ENCODE measurements at regions not wholly inside any gene's neighbourhood (a gene's known extent, or its start where the extent isn't known, plus 50 kb on each side); places are given as distances from the start of the nearest gene placed in this dataset.

DNA sequence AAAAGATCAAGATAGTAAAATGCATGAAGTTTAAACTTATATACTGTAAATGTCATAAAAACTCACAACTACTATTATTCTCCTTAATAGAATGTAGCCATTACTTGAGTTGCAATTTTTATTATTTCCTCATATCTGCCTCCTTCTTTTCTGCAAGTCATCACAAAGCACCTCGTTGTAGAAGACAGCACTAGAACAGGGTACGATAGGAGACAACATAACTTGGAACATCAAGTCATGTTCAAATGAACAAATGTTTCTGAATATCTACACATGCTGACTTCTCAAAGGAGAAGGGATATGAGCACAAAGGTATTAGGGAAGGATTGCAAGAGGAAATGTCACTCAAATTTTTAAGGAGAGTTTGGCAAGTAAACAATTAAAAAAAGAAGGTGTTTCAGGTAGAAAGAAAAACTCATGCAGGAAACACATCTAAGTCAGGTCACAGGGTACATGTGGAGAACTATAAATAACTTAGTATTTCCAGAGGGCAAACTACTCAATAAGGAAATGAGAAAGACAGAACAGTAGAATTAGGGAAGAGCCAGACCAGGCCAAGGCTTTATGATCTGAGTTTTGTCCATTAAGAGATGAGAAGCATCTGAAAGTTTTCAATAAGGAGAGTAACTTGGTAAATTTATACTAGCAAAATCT is 186.7 kb downstream of the CRPPA start:
- DNase-seq (ENCODE audit: low read depth): no peak
- no peak overlapping the region for H3K4me3 ChIP-seq (ENCODE audit: low read depth, low read length)
- TF ChIP-seq POLR2A (IDR thresholded peaks at IDR 0.05; ENCODE audit: extremely low read depth, insufficient read length) (no peak), MYC (IDR thresholded peaks at IDR 0.05; ENCODE audit: low read depth, low read length) (no peak)
- TF ChIP-seq, protein P1, sequence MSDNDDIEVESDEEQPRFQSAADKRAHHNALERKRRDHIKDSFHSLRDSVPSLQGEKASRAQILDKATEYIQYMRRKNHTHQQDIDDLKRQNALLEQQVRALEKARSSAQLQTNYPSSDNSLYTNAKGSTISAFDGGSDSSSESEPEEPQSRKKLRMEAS (IDR thresholded peaks at IDR 0.05; ENCODE audit: low read depth, low read length): no peak
- TF ChIP-seq, protein P2, sequence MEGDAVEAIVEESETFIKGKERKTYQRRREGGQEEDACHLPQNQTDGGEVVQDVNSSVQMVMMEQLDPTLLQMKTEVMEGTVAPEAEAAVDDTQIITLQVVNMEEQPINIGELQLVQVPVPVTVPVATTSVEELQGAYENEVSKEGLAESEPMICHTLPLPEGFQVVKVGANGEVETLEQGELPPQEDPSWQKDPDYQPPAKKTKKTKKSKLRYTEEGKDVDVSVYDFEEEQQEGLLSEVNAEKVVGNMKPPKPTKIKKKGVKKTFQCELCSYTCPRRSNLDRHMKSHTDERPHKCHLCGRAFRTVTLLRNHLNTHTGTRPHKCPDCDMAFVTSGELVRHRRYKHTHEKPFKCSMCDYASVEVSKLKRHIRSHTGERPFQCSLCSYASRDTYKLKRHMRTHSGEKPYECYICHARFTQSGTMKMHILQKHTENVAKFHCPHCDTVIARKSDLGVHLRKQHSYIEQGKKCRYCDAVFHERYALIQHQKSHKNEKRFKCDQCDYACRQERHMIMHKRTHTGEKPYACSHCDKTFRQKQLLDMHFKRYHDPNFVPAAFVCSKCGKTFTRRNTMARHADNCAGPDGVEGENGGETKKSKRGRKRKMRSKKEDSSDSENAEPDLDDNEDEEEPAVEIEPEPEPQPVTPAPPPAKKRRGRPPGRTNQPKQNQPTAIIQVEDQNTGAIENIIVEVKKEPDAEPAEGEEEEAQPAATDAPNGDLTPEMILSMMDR (IDR thresholded peaks at IDR 0.05; ENCODE audit: low read depth, low read length): no peak

DNA sequence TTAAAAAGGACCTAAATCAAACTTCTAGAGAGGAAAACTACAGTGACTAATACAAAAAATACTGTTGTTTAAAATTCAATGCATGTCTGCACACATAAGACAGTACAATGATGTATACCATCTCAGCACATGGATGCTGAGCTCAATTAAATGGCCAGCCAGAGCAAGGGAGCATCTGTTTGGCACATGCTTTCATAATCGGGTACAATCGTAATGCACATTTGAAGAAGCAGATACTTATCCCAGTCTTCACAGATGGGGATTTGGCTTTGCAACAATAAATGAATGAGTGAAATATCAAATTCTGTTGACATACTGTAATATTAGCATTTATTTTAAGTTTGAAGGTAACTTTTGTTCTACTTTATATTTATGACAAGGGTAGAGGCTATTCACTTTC is 187.8 kb downstream of the CRPPA start:
- TF ChIP-seq MYC (IDR thresholded peaks at IDR 0.05; ENCODE audit: low read depth, low read length) (no peak), POLR2A (IDR thresholded peaks at IDR 0.05; ENCODE audit: extremely low read depth, insufficient read length) (no peak)
- TF ChIP-seq, protein P1 (IDR thresholded peaks at IDR 0.05; ENCODE audit: low read depth, low read length): no peak
- TF ChIP-seq, protein P2 (IDR thresholded peaks at IDR 0.05; ENCODE audit: low read depth, low read length): no peak
- H3K4me3 ChIP-seq (ENCODE audit: low read depth, low read length): no peak overlapping the region
- no peak for DNase-seq (ENCODE audit: low read depth)

DNA sequence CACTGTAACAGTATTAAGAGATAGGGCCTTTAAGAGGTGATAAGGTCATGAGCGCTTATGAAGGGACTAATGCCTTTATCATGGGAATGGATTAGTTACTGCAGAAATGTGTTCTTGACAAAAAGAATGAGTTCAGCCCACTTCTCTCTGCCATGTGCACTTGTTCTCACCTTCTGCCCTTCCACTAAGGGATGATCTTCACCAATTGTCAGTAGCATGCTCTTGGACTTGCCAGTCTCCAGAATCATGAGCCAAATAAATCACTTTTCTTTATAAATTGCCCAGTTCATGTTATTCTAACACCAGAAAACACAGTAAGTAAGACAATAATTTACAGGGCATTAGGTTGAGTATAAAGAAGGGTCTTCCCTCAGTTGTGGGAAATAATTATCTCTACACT is 189.1 kb downstream of the CRPPA start:
- TF ChIP-seq, protein P2 (IDR thresholded peaks at IDR 0.05; ENCODE audit: low read depth, low read length): no peak
- TF ChIP-seq POLR2A (IDR thresholded peaks at IDR 0.05; ENCODE audit: extremely low read depth, insufficient read length): no peak
- TF ChIP-seq, protein P1 (IDR thresholded peaks at IDR 0.05; ENCODE audit: low read depth, low read length): no peak
- no peak for TF ChIP-seq MYC (IDR thresholded peaks at IDR 0.05; ENCODE audit: low read depth, low read length)
- DNase-seq (ENCODE audit: low read depth): no peak

DNA sequence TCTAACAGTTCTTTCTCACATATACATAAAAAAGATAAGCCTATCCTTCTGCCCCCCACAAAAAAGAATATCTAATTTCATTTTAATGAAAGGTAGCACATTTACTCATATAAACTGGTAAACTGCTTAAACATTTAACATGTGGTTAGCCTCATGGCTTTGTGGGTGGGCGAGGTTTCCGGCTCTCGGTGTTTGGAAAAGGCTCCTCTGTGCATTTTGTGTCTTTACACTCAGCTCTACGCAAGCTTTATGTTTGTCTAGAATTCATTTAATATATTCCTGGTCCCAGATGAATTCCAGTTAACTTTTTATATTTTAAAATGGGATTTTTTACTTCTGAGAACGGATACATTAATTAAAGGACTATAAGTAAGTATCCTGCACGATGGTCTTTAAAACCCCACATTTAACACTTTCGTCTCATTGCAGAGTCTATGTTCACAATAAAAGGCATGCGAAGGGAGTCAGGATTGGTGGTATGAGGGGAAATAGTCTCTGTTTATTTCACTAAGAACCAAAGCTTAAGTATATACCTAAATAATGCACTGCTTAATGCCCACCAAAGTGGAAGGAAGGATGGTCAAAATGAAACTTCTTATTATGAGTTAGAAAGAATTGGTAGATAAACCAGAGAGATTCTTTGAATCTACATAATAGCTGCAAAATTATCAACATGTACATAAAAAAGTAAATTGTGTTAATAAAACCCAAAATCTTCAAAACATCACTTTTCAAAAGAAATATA is 197.2 kb downstream of the CRPPA start:
- TF ChIP-seq MYC (IDR thresholded peaks at IDR 0.05; ENCODE audit: low read depth, low read length): no peak
- DNase-seq (ENCODE audit: low read depth): no peak
- no peak overlapping the region for H3K4me3 ChIP-seq (ENCODE audit: low read depth, low read length)

More for the DNA sequence above, 189.1 kb downstream of the CRPPA start:
- H3K4me3 ChIP-seq (ENCODE audit: low read depth, low read length): no peak overlapping the region

DNA sequence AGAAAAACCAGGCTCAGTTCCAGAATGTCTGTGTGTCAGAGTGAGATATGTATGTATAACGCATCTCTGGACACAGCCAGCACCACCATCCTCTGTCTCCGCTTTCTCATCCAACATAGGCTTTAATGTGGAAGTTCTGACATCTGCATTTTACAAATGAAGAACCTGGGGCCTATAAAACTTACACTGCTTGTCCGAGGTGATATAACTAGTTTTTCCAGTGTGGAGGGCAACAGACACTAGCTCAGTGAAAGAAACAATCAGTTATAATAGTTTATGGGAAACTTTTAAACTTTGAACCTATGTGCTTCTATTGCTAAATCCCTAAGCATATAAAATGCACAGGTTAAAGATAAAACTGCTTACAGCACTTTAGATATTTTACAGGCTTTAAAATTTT is 208.7 kb downstream of the CRPPA start:
- DNase-seq (ENCODE audit: low read depth): no peak
- TF ChIP-seq POLR2A (IDR thresholded peaks at IDR 0.05; ENCODE audit: extremely low read depth, insufficient read length) (no peak), MYC (IDR thresholded peaks at IDR 0.05; ENCODE audit: low read depth, low read length) (no peak)
- TF ChIP-seq, protein P2 (IDR thresholded peaks at IDR 0.05; ENCODE audit: low read depth, low read length): no peak
- TF ChIP-seq, protein P1 (IDR thresholded peaks at IDR 0.05; ENCODE audit: low read depth, low read length): no peak
- H3K4me3 ChIP-seq (ENCODE audit: low read depth, low read length): no peak overlapping the region

DNA sequence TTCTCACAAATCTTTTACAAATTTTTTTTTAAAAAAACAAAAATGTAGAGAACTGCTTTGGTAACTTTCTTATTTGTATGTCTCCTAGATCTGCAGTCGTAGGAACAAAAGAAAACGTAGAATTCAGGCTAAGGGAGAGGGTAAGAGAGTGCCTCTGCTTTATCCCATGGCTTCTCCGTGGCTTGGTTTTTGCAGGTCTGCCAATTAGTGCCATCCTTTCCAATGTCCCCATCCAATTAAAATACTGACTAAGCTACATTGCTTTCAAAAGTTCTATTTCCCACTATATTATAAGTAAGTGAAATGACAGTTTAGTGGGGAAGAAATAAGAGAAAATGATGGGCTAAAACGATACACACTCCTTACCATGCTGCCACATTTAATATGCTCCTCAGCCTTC is 209.3 kb downstream of the CRPPA start:
- TF ChIP-seq, protein P2 (IDR thresholded peaks at IDR 0.05; ENCODE audit: low read depth, low read length): no peak
- no peak for TF ChIP-seq MYC (IDR thresholded peaks at IDR 0.05; ENCODE audit: low read depth, low read length)
- TF ChIP-seq, protein P1 (IDR thresholded peaks at IDR 0.05; ENCODE audit: low read depth, low read length): no peak
- no peak for TF ChIP-seq POLR2A (IDR thresholded peaks at IDR 0.05; ENCODE audit: extremely low read depth, insufficient read length)
- no peak for DNase-seq (ENCODE audit: low read depth)
- no peak overlapping the region for H3K4me3 ChIP-seq (ENCODE audit: low read depth, low read length)

Data from NB4 (cell line).